HepG2 (cell line): ENCODE measurements at regions not wholly inside any gene's neighbourhood (a gene's known extent, or its start where the extent isn't known, plus 50 kb on each side); places are given as distances from the start of the nearest gene placed in this dataset.

ENCODE experiments used
- CTCF ChIP-seq: sonication (generic); formaldehyde crosslinking; IDR thresholded peaks from 2 replicates; pipeline ENCODE4 v1.5.0; 2020; ENCODE audit warnings: mild to moderate bottlenecking, missing genetic modification reagents, moderate library complexity
- EED ChIP-seq: sonication (generic); formaldehyde crosslinking; IDR thresholded peaks from 2 replicates; pipeline ENCODE4 v1.5.0; 2020; ENCODE audit warnings: mild to moderate bottlenecking, missing genetic modification reagents
- ERF ChIP-seq: IDR thresholded peaks from 2 replicates; pipeline ENCODE4 v1.6.1; 2018; ENCODE audit warnings: missing biosample characterization, missing genetic modification reagents
- ETV6 ChIP-seq: sonication (generic); formaldehyde crosslinking; conservative IDR thresholded peaks from 2 replicates; pipeline ENCODE4 v1.4.0; 2020; ENCODE audit warnings: missing genetic modification reagents
- EZH2 ChIP-seq: conservative IDR thresholded peaks from 2 replicates; pipeline ENCODE4 v1.6.1; 2012; ENCODE audit warnings: mild to moderate bottlenecking, low read depth, low read length, moderate library complexity
- MAX ChIP-seq: IDR thresholded peaks from 2 replicates; pipeline ENCODE4 v1.6.1; 2012; ENCODE audit warnings: inconsistent platforms
- MAZ ChIP-seq, 2 experiments: sonication (generic) in 1 of 2; formaldehyde crosslinking in 1 of 2; IDR thresholded peaks; 2 replicates each; pipeline versions ENCODE4 v1.5.0 to v1.6.1; 2012 to 2020; ENCODE audit warnings: low read depth in 2 of 2, mild to moderate bottlenecking in 2 of 2, borderline replicate concordance in 1 of 2, improper control_type of control experiment in 1 of 2, low read length in 1 of 2, missing genetic modification reagents in 1 of 2, moderate library complexity in 1 of 2
- SIX4 ChIP-seq: sonication (generic); formaldehyde crosslinking; IDR thresholded peaks from 2 replicates; pipeline ENCODE4 v1.4.0; 2020; ENCODE audit warnings: missing genetic modification reagents
- SNAPC2 ChIP-seq: sonication (generic); formaldehyde crosslinking; IDR thresholded peaks from 2 replicates; pipeline ENCODE4 v1.8.1; 2022; ENCODE audit warnings: mild to moderate bottlenecking, missing genetic modification reagents
- SP2 ChIP-seq: sonication (generic); formaldehyde crosslinking; IDR thresholded peaks from 2 replicates; pipeline ENCODE4 v1.5.1; 2020; ENCODE audit warnings: mild to moderate bottlenecking, missing genetic modification reagents
- USF2 ChIP-seq, 2 experiments: sonication (generic) in 1 of 2; formaldehyde crosslinking in 1 of 2; IDR thresholded peaks; 2 replicates each; pipeline versions ENCODE4 v1.5.1 to v1.6.1; 2011 to 2020; ENCODE audit warnings: borderline replicate concordance in 1 of 2, low read depth in 1 of 2, low read length in 1 of 2, mild to moderate bottlenecking in 1 of 2, missing genetic modification reagents in 1 of 2, moderate library complexity in 1 of 2
- ZBTB44 ChIP-seq: sonication (generic); formaldehyde crosslinking; IDR thresholded peaks from 2 replicates; pipeline ENCODE4 v1.4.0; 2020; ENCODE audit warnings: missing genetic modification reagents
- ZZZ3 ChIP-seq: sonication (generic); formaldehyde crosslinking; IDR thresholded peaks from 2 replicates; pipeline ENCODE4 v1.4.0; 2020; ENCODE audit warnings: missing genetic modification reagents, mild to moderate bottlenecking, borderline replicate concordance
- TF ChIP-seq, protein P1 (sequence below): sonication (generic); formaldehyde crosslinking; IDR thresholded peaks from 2 replicates; pipeline ENCODE4 v1.5.0; 2020; ENCODE audit warnings: missing genetic modification reagents, mild to moderate bottlenecking, borderline replicate concordance

DNA sequence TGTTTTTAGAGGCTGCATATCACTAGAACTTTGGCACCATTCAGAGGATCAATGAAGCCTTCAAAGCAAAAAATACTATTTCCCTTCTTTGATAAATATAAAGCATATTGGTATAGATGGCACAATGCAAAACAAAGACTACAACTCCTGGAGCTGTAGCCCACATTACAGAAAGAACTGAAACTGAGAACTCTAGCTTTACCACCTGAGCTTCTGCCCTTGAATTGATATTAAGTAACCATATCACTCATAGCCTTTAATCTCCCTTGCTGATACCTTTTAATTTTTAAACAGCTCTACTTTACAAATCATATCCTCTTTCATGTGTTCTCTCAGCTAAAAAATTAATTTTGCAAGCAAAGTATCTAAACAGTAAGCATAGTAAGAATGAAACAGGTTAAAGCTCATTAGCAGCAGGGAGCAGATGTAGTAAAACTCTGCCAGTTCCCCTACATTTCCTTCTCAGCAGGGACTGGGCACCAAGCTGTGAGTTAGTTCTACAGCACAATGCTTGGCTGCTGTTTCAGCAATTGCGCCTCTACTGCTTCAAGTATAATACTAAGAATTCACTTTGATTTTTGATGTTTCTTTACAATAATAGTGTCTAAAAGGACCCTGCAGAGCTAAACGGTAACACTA lies 97.9 kb upstream of the NANOGP8 start:
- TF ChIP-seq CTCF (CRISPR knock-in tag), result no peak
- no peak for TF ChIP-seq MAX
- TF ChIP-seq SP2 (CRISPR knock-in tag), result no peak
- TF ChIP-seq ZBTB44 (CRISPR knock-in tag), result no peak
- no peak for TF ChIP-seq SNAPC2
- TF ChIP-seq, protein P1, sequence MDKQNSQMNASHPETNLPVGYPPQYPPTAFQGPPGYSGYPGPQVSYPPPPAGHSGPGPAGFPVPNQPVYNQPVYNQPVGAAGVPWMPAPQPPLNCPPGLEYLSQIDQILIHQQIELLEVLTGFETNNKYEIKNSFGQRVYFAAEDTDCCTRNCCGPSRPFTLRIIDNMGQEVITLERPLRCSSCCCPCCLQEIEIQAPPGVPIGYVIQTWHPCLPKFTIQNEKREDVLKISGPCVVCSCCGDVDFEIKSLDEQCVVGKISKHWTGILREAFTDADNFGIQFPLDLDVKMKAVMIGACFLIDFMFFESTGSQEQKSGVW (CRISPR knock-in tag), result no peak
- no peak for TF ChIP-seq ERF (CRISPR knock-in tag)
- TF ChIP-seq ETV6 (CRISPR knock-in tag), result no peak
- TF ChIP-seq SIX4 (CRISPR knock-in tag), result no peak
- no peak for TF ChIP-seq EZH2
- TF ChIP-seq USF2 (IDR thresholded peaks at IDR 0.05; ENCODE audit: low read depth, low read length), result no peak
- TF ChIP-seq USF2 (CRISPR knock-in tag; IDR thresholded peaks at IDR 0.05; ENCODE audit: borderline replicate concordance), result no peak
- no peak for TF ChIP-seq ZZZ3 (CRISPR knock-in tag)
- TF ChIP-seq MAZ (IDR thresholded peaks at IDR 0.05; ENCODE audit: borderline replicate concordance, low read depth, low read length), result no peak
- no peak for TF ChIP-seq MAZ (CRISPR knock-in tag; IDR thresholded peaks at IDR 0.05; ENCODE audit: low read depth)
- TF ChIP-seq EED (CRISPR knock-in tag), result no peak
